Testis (tissue), 2 donors: ENCODE measurements at regions not wholly inside any gene's neighbourhood (a gene's known extent, or its start where the extent isn't known, plus 50 kb on each side); places are given as distances from the start of the nearest gene placed in this dataset.
"Not testable (repeated sequence)": the region's sequence is repeated elsewhere in the genome, so short reads cannot be mapped to it uniquely, and the experiment has no call there.

ENCODE experiments used
- DNase-seq: peaks from one replicate; pipeline ENCODE4 v3.0.0-alpha.2; 2019
- H3K27ac ChIP-seq, 2 donors: fragments of 200-600 bp; sonication (generic); one replicate each; pipeline ENCODE4 v1.5.1; 2019
- H3K27me3 ChIP-seq: fragments of 200-600 bp; sonication (generic); one replicate; pipeline ENCODE4 v1.5.1; 2019
- H3K36me3 ChIP-seq: fragments of 200-600 bp; sonication (generic); one replicate; pipeline ENCODE4 v1.5.1; 2017; ENCODE audit warnings: low read depth; ENCODE audit errors: missing control alignments
- H3K4me1 ChIP-seq: fragments of 200-600 bp; sonication (generic); one replicate; pipeline ENCODE4 v1.5.1; 2019
- H3K4me3 ChIP-seq, 2 donors: fragments of 200-600 bp; sonication (generic); one replicate each; pipeline ENCODE4 v1.5.1; 2017 to 2019
- H3K9me3 ChIP-seq: fragments of 200-600 bp; sonication (generic); one replicate; pipeline ENCODE4 v1.5.1; 2017
- POLR2A ChIP-seq: fragments of 450-650 bp; IDR thresholded peaks from one replicate; pipeline ENCODE4 v1.6.1; 2017; ENCODE audit warnings: antibody characterized with exemption, mild to moderate bottlenecking, moderate library complexity
- WGBS, 2 donors: methylation state at CpG; one replicate each; pipeline ENCODE4 v1.1.5; 2018; 5-methylcytosine and 5-hydroxymethylcytosine counted together
- intact Hi-C: fragments of 100-400 bp; cut with DNase I; formaldehyde crosslinking; loops from one replicate; pipeline ENCODE4 v1.15.1; 2023; ENCODE audit warnings: low total_unique reads
- TF ChIP-seq, protein P1 (sequence below), 3 experiments: fragments of 450-650 bp in 2 of 3; fragments of 200-600 bp in 1 of 3; sonication (generic) in 1 of 3; IDR thresholded peaks; one replicate each; pipeline ENCODE4 v1.5.1; 2016 to 2019; ENCODE audit warnings: antibody characterized with exemption in 3 of 3, mild to moderate bottlenecking in 2 of 3, moderate library complexity in 1 of 3

DNA sequence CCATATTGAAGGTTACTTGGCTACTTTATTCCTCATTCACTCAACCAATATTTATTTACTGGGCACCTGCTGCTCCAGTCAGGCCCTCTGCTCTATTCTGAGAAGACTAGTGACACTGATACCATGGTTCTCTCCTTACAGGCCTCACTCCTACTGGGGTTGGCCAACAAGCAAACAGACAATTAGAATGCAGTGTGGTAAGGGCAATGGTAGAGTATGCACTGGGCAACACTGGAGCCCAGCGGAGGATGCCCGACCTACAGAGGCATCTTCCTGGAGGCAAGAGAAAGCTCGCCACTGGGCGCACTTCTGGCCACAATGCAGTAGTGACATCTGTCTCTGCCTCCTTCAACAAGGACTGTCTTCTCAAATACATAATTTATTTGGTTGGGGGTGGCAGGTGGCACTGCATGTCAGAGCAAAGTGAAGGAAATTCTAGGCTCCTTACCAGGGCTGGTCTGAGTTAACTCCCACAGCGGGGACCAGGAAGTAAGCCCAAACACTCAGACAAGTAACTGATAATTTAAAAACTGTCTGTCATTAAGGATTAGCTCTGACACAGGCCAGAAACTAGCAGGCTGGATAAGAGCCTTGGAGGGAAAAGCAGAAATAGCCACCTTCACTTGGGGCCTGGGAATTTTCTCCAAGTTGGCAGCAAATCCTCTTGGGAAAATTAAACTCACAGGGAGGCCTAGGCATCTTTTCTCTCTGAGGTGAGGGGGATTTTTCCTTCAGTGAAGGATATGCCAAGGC is 150.7 kb upstream of the EOLA2 start:
- 80 to 91% methylated on average over 1 to 5 of the region's 5 CpGs for WGBS, 2 donors
- no peak overlapping the region for H3K4me3 ChIP-seq
- DNase-seq = no peak

DNA sequence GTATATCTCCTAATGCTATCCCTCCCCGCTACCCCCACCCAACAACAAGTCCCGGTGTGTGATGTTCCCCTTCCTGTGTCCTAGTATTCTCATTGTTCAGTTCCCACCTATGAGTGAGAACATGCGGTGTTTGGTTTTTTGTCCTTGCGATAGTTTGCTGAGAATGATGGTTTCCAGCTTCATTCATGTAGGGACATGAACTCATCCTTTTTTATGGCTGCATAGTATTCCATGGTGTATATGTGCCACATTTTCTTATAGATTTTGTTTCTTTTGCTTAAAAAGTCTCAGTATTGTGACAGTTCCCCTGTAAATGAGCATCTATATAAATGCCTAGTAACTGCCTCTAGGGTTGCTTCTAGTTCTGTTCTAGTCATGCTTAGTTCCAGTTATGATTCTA is 153.0 kb upstream of the EOLA2 start:
- H3K36me3 ChIP-seq, H3K27ac ChIP-seq, intact Hi-C loops, DNase-seq, H3K4me1 ChIP-seq, H3K9me3 ChIP-seq, H3K27me3 ChIP-seq, H3K4me3 ChIP-seq: not testable (repeated sequence)
- WGBS, 2 donors = 96 to 98% methylated on average over 4 of the region's 4 CpGs

More for the DNA sequence above, 150.7 kb upstream of the EOLA2 start:
- no peaks in the 10 kb centered on the region for H3K9me3 ChIP-seq
- H3K27ac ChIP-seq = no peak overlapping the region
- no peaks in the 10 kb centered on the region for H3K27me3 ChIP-seq
- intact Hi-C loops = no loop called here
- no peaks in the 10 kb centered on the region for H3K36me3 ChIP-seq
- TF ChIP-seq, protein P1, sequence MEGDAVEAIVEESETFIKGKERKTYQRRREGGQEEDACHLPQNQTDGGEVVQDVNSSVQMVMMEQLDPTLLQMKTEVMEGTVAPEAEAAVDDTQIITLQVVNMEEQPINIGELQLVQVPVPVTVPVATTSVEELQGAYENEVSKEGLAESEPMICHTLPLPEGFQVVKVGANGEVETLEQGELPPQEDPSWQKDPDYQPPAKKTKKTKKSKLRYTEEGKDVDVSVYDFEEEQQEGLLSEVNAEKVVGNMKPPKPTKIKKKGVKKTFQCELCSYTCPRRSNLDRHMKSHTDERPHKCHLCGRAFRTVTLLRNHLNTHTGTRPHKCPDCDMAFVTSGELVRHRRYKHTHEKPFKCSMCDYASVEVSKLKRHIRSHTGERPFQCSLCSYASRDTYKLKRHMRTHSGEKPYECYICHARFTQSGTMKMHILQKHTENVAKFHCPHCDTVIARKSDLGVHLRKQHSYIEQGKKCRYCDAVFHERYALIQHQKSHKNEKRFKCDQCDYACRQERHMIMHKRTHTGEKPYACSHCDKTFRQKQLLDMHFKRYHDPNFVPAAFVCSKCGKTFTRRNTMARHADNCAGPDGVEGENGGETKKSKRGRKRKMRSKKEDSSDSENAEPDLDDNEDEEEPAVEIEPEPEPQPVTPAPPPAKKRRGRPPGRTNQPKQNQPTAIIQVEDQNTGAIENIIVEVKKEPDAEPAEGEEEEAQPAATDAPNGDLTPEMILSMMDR (IDR thresholded peaks at IDR 0.05) = no peak
- TF ChIP-seq POLR2A = no peak
- no peaks in the 10 kb centered on the region for H3K4me1 ChIP-seq

DNA sequence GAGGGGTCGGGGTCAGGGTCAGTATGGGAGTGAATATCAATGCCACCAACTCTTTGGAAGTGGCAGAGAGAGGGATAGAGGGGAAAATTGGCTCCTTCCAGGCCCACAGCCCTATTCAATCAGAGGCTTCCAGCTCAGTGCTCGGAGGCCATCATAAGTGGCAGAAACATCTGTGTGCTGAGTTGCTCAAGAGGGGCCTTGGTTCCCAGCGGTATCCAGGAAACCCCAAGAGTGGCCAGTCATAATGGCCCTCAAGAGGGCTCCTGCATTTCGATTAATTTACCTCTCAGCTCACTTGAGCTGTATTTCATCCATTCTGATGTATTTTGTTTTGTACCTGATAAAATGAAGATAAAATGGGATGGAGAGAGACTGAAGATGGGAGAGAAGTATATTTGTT is 154.3 kb upstream of the EOLA2 start:
- H3K36me3 ChIP-seq = no peaks in the 10 kb centered on the region
- intact Hi-C loops = no loop called here
- H3K27me3 ChIP-seq = no peaks in the 10 kb centered on the region
- H3K4me1 ChIP-seq = no peaks in the 10 kb centered on the region
- no peak for DNase-seq
- H3K27ac ChIP-seq = no peak overlapping the region
- TF ChIP-seq POLR2A = no peak
- TF ChIP-seq, protein P1 (IDR thresholded peaks at IDR 0.05) = no peak
- no peaks in the 10 kb centered on the region for H3K9me3 ChIP-seq
- WGBS, 2 donors = 86 to 100% methylated on average over 1 to 4 of the region's 4 CpGs
- no peak overlapping the region for H3K4me3 ChIP-seq

DNA sequence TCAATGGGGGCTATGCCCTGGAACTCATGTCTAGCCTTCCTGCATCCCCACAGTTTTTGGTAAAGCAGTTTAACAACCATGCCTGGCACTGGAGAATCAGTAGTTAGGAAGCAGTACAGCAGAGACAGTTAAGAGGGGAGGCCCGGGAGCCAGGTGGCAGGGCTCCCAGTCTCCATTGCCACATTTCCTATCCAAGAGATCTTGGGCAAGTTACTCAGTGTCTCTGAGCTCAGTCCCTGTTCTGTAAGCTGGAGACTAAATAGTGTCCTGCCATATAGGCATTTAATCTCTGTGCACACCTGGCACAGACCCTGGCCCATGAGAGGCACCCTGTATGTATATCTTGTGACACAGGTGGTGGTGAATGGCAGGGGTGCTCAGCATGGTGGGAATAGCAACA is 156.1 kb upstream of the EOLA2 start:
- 69% methylated on average over 1 of the region's 1 CpG; no CpG with 5 or more reads in 1 of the 2 donors for whole genome bisulfite sequencing, 2 donors
- DNase-seq = no peak

DNA sequence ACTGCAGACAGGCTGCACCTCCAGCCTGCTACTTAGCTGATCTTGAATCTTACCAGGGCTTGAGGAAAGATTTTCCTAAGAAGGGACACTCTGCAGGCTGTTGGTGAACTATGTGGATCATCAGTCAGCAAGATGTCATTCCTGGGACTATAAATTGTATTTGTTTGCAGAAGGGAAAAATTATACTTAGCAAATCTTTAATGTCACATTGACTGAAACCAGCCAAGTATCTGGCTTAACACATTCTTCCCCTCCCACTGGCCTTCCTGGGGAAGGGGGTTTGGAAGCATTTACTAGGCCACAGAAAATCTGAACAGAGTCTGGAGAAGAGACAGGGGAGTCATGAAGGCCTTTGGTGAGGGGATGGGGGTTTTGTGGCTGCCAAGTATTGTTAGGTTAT is 156.7 kb upstream of the EOLA2 start:
- intact Hi-C loops = no loop called here
- Histone ChIP-seq H3K27me3 (no peaks in the 10 kb centered on the region), H3K4me1 (no peaks in the 10 kb centered on the region), H3K9me3 (no peaks in the 10 kb centered on the region), H3K4me3 (no peak overlapping the region), H3K36me3 (no peaks in the 10 kb centered on the region), H3K27ac (no peak overlapping the region)
- no peak for DNase-seq
- TF ChIP-seq POLR2A = no peak
- TF ChIP-seq, protein P1 (IDR thresholded peaks at IDR 0.05) = no peak

More for the DNA sequence above, 156.1 kb upstream of the EOLA2 start:
- intact Hi-C loops = no loop called here
- H3K9me3 ChIP-seq = no peaks in the 10 kb centered on the region
- no peak for TF ChIP-seq POLR2A
- TF ChIP-seq, protein P1 (IDR thresholded peaks at IDR 0.05) = no peak
- H3K27me3 ChIP-seq = no peaks in the 10 kb centered on the region
- no peak overlapping the region for H3K4me3 ChIP-seq
- H3K27ac ChIP-seq = no peak overlapping the region
- no peaks in the 10 kb centered on the region for H3K36me3 ChIP-seq
- no peaks in the 10 kb centered on the region for H3K4me1 ChIP-seq
